GM23338 (cell line): ENCODE measurements at regions not wholly inside any gene's neighbourhood (a gene's known extent, or its start where the extent isn't known, plus 50 kb on each side); places are given as distances from the start of the nearest gene placed in this dataset.
A peak's percentile ranks its signal among the peaks of the same experiment; 100 is the strongest.

ENCODE experiments used
- ATAC-seq: fragments of 200-7000 bp; cut with Tn5 transposase; 3 replicates; pipeline ENCODE4 v1.9.1; 2020
- DNase-seq: peaks from one replicate; pipeline ENCODE4 v3.0.0-alpha.2; 2015; ENCODE audit warnings: low spot score
- H2AFZ ChIP-seq: fragments of 200-600 bp; sonication (generic); 2 replicates; pipeline ENCODE4 v1.8.0; 2016; ENCODE audit warnings: antibody characterized with exemption, mild to moderate bottlenecking, moderate library complexity
- H3F3A ChIP-seq: fragments of 200-600 bp; sonication (generic); replicated peaks from 2 replicates; pipeline ENCODE4 v1.8.0; 2017; ENCODE audit warnings: antibody characterized with exemption, mixed run types, low read depth
- H3K27ac ChIP-seq: fragments of 200-600 bp; sonication (generic); 2 replicates; pipeline ENCODE4 v1.6.1; 2016; ENCODE audit warnings: low read depth
- H3K27me3 ChIP-seq: fragments of 200-600 bp; sonication (generic); 2 replicates; pipeline ENCODE4 v1.8.0; 2016; ENCODE audit warnings: mild to moderate bottlenecking, mixed run types, moderate library complexity; ENCODE audit not compliant: insufficient read depth
- H3K36me3 ChIP-seq: fragments of 200-600 bp; sonication (generic); 2 replicates; pipeline ENCODE4 v1.8.0; 2016; ENCODE audit warnings: mild to moderate bottlenecking; ENCODE audit not compliant: insufficient read depth
- H3K4me1 ChIP-seq: fragments of 200-600 bp; sonication (generic); 2 replicates; pipeline ENCODE4 v1.8.0; 2016; ENCODE audit warnings: mild to moderate bottlenecking, moderate library complexity; ENCODE audit not compliant: insufficient read depth
- H3K4me2 ChIP-seq: fragments of 200-600 bp; sonication (generic); 2 replicates; pipeline ENCODE4 v1.7.1; 2017; ENCODE audit warnings: mixed run types
- H3K4me3 ChIP-seq: fragments of 200-600 bp; sonication (generic); 2 replicates; pipeline ENCODE4 v1.6.1; 2016; ENCODE audit warnings: mixed run types
- H3K79me2 ChIP-seq: fragments of 200-600 bp; sonication (generic); replicated peaks from 2 replicates; pipeline ENCODE4 v1.8.0; 2017; ENCODE audit warnings: mild to moderate bottlenecking; ENCODE audit not compliant: insufficient read depth
- H3K9me2 ChIP-seq: fragments of 200-600 bp; sonication (generic); 2 replicates; pipeline ENCODE4 v1.8.0; 2017; ENCODE audit not compliant: insufficient read depth
- H4K20me1 ChIP-seq: fragments of 200-600 bp; sonication (generic); replicated peaks from 2 replicates; pipeline ENCODE4 v1.8.0; 2017; ENCODE audit warnings: mild to moderate bottlenecking; ENCODE audit not compliant: insufficient read depth
- H3K27ac Mint-ChIP-seq: 2 replicates; pipeline ENCODE4 v1.8.0; 2020; ENCODE audit warnings: inconsistent platforms, mild to moderate bottlenecking, moderate library complexity, mixed read lengths
- H3K27me3 Mint-ChIP-seq: 3 replicates; pipeline ENCODE4 v1.8.0; 2022; ENCODE audit warnings: low read depth, mild to moderate bottlenecking, moderate library complexity, mixed read lengths, inconsistent platforms; ENCODE audit not compliant: insufficient read depth, poor library complexity
- H3K36me3 Mint-ChIP-seq: 3 replicates; pipeline ENCODE4 v1.8.0; 2021; ENCODE audit warnings: low read depth, mild to moderate bottlenecking, inconsistent platforms, moderate library complexity, mixed read lengths
- H3K4me1 Mint-ChIP-seq: 3 replicates; pipeline ENCODE4 v1.8.0; 2020; ENCODE audit warnings: mild to moderate bottlenecking, inconsistent platforms, mixed read lengths
- H3K4me3 Mint-ChIP-seq: 3 replicates; pipeline ENCODE4 v1.8.0; 2021; ENCODE audit warnings: moderate library complexity, mild to moderate bottlenecking, inconsistent platforms, mixed read lengths
- H3K9me3 Mint-ChIP-seq: 3 replicates; pipeline ENCODE4 v1.8.0; 2020; ENCODE audit warnings: moderate library complexity, mild to moderate bottlenecking, inconsistent platforms, mixed read lengths
- CREB1 ChIP-seq: fragments of 250-450 bp; sonication (Bioruptor Pico); IDR thresholded peaks from 2 replicates; pipeline ENCODE4 v1.5.0; 2020; ENCODE audit warnings: low read depth, mild to moderate bottlenecking, moderate library complexity
- ETS1 ChIP-seq: IDR thresholded peaks from 2 replicates; pipeline ENCODE4 v1.6.1; 2016; ENCODE audit warnings: antibody characterized with exemption
- EZH2 ChIP-seq: fragments of 200-600 bp; sonication (generic); IDR thresholded peaks from one replicate; pipeline ENCODE4 v1.8.0; 2017; ENCODE audit warnings: antibody characterized with exemption, mild to moderate bottlenecking, low read depth; ENCODE audit not compliant: unreplicated experiment
- NANOG ChIP-seq: IDR thresholded peaks from 2 replicates; pipeline ENCODE4 v1.6.1; 2016; ENCODE audit warnings: antibody characterized with exemption, borderline replicate concordance
- REST ChIP-seq: IDR thresholded peaks from one replicate; pipeline ENCODE4 v1.6.1; 2018; ENCODE audit warnings: antibody characterized with exemption; ENCODE audit not compliant: unreplicated experiment
- STAT1 ChIP-seq: IDR thresholded peaks from one replicate; pipeline ENCODE4 v1.6.1; 2016; ENCODE audit warnings: antibody characterized with exemption; ENCODE audit not compliant: unreplicated experiment
- ZNF462 ChIP-seq: fragments of 250-450 bp; sonication (Bioruptor Pico); IDR thresholded peaks from 2 replicates; pipeline ENCODE4 v1.5.0; 2020; ENCODE audit warnings: mild to moderate bottlenecking, moderate library complexity

DNA sequence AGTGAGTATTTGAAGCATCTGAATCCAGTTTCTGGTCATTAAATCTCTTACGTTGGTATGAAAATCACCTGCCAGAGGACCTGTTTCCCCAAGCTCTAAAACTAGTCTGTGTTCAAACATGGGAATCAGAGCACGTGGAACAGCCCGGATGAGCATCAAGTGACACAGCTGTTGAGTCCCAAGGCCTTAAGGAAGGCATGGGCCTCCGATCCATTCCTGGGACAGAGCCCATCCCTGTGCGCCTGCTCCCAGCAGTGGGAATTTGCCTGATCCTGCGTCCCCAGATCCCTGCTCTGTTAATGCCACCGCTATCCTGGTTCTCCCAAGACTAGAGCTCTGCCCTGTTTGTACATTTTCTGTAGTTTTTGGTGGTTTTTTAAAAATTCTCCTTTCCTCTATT lies 68.4 kb upstream of the FBXO28 start (continued):
- TF ChIP-seq REST (no peak), EZH2 (no peak), ETS1 (no peak)

DNA sequence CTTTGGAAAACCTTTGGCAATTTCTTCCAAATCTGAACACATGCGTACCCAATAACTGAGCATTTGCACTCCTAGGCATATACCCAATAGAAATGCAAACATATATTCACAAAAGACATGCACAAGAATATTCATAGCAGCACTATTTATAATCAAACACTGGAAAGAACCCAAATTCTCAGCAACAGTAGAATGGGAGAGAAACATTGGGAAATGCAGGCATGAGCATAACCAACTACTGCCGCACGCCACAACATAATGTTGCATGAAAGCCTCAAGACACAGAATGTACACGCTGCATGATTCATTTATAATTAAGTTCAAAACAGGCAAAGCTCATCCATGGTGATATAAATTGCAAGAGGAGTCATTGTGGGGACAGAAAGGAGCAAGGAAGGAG lies 69.5 kb upstream of the FBXO28 start:
- ATAC-seq (no peak), DNase-seq (no peak)
- H2AFZ ChIP-seq, result no peak overlapping the region; the same call in 1 of the 2 replicates
- peaks cover 8% of the 10 kb centered on the region; the same call in 1 of the 2 replicates for H3K9me2 ChIP-seq
- H3K79me2 ChIP-seq, result no peaks in the 10 kb centered on the region
- H3K4me1 ChIP-seq, result no peaks in the 10 kb centered on the region
- H3K27me3 ChIP-seq, result no peaks in the 10 kb centered on the region
- H3F3A ChIP-seq, result no peaks in the 10 kb centered on the region
- Mint-ChIP-seq H3K4me1 (no peaks in the 10 kb centered on the region), H3K9me3 (0 out of 3 replicates have a peak, but pooled peaks cover 5% of the 10 kb centered on the region), H3K4me3 (no peak overlapping the region), H3K36me3 (0 out of 3 replicates have a peak, but pooled peaks cover 4% of the 10 kb centered on the region), H3K27me3 (no peaks in the 10 kb centered on the region), H3K27ac (no peak overlapping the region)
- H3K4me2 ChIP-seq, result no peak overlapping the region
- TF ChIP-seq NANOG, result no peak
- no peak overlapping the region for H3K27ac ChIP-seq
- H3K36me3 ChIP-seq, result no peaks in the 10 kb centered on the region
- no peaks in the 10 kb centered on the region for H4K20me1 ChIP-seq
- H3K4me3 ChIP-seq, result no peak overlapping the region

GRCh38 chr1:224042557-224043118 lies 71.3 kb upstream of the FBXO28 start:
- no peak for DNase-seq
- Histone ChIP-seq H3K27me3 (no peaks in the 10 kb centered on the region), H2AFZ (0 out of 2 replicates have a peak overlapping the region, but pooled peaks have one; percentile 29), H3K36me3 (no peaks in the 10 kb centered on the region), H3F3A (no peaks in the 10 kb centered on the region), H3K4me2 (no peak overlapping the region), H3K4me1 (no peaks in the 10 kb centered on the region), H3K79me2 (no peaks in the 10 kb centered on the region), H3K27ac (no peak overlapping the region), H3K4me3 (no peak overlapping the region), H3K9me2 (peaks cover 8% of the 10 kb centered on the region; the same call in 1 of the 2 replicates), H4K20me1 (no peaks in the 10 kb centered on the region)
- Mint-ChIP-seq H3K9me3 (no peaks in the 10 kb centered on the region), H3K27ac (no peak overlapping the region), H3K36me3 (0 out of 3 replicates have a peak, but pooled peaks cover 4% of the 10 kb centered on the region), H3K4me3 (no peak overlapping the region), H3K27me3 (no peaks in the 10 kb centered on the region), H3K4me1 (no peaks in the 10 kb centered on the region)
- ATAC-seq, result no peak
- no peak for TF ChIP-seq STAT1
- no peak for TF ChIP-seq CREB1 (CRISPR knock-in tag)
- no peak for TF ChIP-seq ZNF462 (CRISPR knock-in tag)
- TF ChIP-seq EZH2, result no peak
